C1 segment of cervical spinal cord (tissue), 14 donors: ENCODE measurements at regions not wholly inside any gene's neighbourhood (a gene's known extent, or its start where the extent isn't known, plus 50 kb on each side); places are given as distances from the start of the nearest gene placed in this dataset.
"Not testable (repeated sequence)": the region's sequence is repeated elsewhere in the genome, so short reads cannot be mapped to it uniquely, and the experiment has no call there.

Experiments used
- DNase-seq, 14 donors: peaks; one replicate each; lab custom pipeline; 2025; lab: John Stamatoyannopoulos, UW

DNA sequence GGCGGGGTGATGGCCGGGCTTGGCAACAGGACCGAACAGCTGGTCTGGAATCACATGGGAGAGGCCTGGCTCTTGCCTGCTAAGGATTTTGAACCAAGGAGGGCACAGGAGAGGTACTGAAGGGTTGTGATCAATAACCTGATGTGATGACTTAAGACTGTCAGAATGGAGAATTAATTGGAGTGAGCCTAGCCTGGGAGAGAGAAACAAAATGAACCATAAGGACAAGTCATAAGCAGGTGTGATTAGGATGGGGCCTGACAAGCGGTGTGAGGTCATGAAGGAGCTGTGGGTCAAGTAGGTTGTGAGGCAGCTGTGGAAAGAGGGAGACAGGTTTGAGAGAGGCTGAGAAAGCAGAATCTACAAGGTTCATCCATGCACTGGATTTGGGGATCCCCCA lies 104.6 kb downstream of the MED10 start:
- DNase-seq: no peak

DNA sequence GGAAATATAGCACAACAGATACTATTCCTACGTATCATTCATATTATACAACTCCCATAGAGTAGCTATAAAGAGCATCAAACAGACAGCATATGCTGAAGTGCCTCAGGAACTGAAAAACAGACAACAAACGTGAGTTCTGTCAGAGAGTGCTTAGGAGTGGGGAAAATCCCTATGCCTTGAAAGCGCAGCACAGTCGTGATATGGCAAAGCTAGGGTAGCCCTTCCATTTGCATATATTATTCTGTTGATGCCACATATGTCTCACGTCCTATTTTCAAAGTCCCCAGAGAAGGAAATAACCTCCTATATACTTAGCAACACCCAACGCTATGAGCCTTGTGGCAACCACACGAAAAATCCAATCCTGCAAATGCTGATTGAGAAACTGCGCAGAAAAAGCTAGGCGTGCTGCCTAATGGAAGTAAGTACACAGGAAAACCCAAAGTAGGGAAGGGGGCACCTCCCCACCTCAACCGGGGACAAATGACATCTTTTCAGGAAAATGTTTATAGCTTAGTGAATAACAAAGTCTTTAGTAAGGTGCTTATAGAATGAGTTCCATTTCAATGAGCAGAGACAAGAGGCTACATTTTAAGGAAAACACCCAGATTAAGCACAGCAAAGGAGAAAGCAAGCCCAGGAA lies 105.1 kb downstream of the MED10 start:
- DNase-seq: no peak

GRCh38 chr5:6269925-6270324 lies 108.4 kb downstream of the MED10 start:
- DNase-seq: no peak

DNA sequence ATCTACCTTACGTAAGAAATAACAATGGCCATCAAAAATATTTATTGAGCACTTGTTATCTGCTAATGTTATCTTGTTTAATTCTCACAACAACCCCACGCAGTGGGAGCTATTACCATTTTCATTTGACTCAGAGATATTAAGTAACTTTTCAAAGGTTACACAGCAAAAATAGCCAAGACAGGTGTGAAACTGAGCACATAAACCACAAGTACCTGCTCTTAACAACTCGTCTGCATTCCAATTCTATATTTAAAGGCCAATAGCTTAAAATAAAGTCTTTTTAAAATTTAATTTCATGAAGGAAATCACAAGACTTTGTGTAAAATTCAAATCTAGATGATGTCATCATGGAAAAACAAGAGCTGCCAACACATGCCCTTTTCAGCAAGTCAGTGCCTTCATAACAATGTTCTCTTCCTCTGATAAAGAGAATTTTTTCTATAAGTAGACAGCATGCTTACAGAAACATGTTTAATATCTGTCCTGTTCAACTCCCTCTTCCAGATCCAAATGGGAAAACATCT lies 111.6 kb downstream of the MED10 start:
- DNase-seq: no peak

- DNase-seq: no peak
Observed at GRCh38 chr5:6264394-6264793, 114.0 kb downstream of the MED10 start.

GRCh38 chr5:6262651-6263363 lies 115.5 kb downstream of the MED10 start:
- DNase-seq: no peak

GRCh38 chr5:6261668-6262067 lies 116.7 kb downstream of the MED10 start:
- DNase-seq: no peak

DNA sequence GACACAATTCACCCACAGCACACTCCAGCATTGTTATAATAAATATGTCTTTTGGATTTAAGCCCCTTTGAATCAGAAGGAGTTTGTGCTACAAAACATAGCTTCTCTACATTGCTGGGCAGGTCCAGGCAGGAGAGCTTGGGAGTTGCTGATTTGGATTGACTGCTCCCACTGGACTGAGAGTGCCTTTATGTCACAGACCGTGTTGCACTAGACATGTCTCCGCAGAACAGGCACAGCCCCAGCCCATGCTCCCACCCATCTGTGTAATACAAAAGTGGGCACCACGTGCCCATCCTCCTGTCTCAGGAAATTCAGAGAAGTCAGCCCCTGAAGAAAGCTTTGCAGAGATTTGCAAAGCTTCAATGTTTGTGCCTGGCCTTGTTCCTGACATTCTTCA lies 117.1 kb downstream of the MED10 start:
- no peak for DNase-seq

GRCh38 chr5:6260846-6261245 lies 117.5 kb downstream of the MED10 start:
- no peak for DNase-seq

DNA sequence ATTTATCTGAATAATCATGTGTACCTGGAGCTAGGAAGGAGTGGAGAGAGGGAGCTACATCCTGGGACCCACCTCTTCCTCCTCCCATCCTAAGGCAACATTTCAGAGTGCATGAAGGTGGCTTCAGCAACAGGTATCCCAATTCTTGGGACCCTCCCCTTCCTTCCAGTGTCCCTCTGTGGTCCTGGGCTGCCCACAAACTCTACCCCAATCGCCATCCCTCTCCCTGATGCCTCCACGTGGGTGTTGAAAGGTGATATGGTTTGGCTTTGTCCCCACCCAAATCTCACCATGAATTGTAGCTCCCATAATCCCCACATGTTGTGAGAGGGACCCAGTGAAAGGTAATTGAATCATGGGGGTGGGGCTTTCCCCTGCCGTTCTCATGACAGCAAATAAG lies 121.4 kb downstream of the MED10 start:
- no peak for DNase-seq

GRCh38 chr5:6255956-6256355 lies 122.4 kb downstream of the MED10 start:
- DNase-seq: no peak

DNA sequence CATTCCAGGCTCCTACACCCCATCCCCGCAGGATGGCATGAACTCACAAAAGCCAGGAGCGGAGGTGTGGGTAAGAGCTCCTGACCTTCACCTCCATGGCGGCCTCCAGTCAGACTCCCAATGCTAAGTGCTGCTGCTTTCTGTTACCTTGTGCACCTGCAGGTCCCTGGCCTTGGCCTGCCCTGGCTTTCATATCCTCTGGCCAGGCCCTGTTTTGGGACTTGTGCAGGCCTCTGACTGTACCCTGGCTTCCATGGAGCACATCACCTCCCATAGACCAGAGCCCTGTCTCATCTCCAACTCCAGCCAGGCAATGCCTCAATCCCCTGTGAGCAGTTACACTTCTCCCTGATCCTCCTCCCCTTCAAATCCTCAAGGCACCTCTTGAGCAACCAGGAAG lies 124.5 kb downstream of the MED10 start:
- no peak for DNase-seq

DNA sequence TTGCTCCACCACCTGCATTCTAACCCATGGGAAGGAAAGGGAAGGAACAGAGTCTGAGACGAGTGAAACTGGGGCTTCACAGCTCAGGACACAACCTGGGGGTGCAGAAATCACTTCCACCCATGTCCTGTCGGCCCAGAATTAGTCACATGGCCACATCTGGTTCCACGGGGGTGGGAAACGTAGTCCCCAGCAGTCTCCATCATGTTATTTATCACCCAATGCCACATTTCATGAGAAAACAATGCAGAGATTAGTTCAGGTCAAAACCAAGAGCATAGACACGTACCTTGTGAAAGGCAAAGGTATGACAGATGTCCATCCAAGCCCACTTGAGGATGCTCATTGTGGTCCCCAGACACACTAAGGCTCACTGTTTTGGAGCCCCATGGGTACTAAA lies 125.1 kb downstream of the MED10 start:
- no peak for DNase-seq

GRCh38 chr5:6252581-6252980 lies 125.8 kb downstream of the MED10 start:
- DNase-seq: no peak

DNA sequence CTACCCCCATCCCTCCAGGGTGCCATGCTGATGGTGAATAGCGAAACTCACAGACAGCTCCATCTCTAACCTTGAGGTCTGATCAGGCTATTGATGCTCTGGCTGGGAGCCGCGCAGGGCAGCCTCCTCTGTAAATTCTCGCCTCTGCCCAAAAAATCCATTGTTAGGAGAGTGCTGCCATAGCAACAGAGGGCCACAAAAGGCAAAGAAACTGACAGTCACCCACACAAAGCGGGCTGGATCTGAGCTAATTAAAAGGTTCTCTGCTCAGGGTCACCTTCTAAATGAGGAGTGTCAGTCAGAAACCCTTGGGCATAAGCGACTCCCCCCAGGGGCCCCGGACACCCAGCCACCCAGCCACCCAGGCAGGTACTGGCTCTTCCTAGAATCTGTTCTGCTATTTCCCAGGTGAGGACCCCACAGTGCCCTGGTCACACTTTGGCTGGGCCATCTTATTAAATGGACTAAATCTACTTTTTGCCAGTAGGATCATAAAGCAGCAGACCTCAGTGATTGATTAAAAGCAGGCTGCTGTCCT lies 126.7 kb downstream of the MED10 start:
- no peak for DNase-seq

DNA sequence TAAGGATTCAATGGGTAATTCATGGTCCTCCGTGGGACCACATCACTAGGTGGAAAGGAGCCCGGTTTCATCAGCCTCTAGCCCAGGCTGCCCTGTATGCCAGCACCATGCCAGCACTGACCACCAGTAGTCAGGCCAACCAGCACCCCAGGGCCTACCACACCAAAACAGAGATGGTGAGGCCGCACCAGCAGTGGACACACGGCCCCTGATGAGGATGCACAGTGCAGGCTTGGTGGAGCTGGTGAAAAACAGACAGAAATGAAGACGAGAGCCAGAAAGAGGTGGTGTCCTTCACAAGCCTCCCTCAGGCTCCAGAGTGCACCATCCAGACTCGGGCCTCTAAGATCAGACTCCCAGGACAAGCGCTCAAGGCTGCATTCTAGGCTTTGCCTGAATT lies 128.2 kb downstream of the MED10 start:
- DNase-seq: no peak

GRCh38 chr5:6248132-6248531 lies 130.2 kb downstream of the MED10 start:
- no peak for DNase-seq

GRCh38 chr5:6246820-6247437 lies 131.4 kb downstream of the MED10 start:
- DNase-seq: no peak

DNA sequence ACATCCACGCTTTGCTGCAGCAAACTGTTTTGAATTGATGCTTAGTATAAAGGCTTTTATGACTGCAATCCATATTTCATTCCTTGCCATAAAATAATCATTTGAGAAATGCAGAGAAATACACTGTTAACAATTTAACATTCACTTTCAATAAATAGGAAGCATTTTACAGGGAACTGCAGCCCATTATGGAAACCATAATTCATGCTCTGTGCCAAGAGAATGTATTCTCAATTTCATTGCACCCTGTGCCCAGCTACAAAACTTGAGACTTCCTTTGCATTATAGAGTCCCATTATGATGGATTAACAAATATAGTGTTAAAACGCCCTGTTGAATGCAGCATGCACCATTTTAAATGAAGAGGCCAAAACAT lies 134.0 kb downstream of the MED10 start:
- no peak for DNase-seq

DNA sequence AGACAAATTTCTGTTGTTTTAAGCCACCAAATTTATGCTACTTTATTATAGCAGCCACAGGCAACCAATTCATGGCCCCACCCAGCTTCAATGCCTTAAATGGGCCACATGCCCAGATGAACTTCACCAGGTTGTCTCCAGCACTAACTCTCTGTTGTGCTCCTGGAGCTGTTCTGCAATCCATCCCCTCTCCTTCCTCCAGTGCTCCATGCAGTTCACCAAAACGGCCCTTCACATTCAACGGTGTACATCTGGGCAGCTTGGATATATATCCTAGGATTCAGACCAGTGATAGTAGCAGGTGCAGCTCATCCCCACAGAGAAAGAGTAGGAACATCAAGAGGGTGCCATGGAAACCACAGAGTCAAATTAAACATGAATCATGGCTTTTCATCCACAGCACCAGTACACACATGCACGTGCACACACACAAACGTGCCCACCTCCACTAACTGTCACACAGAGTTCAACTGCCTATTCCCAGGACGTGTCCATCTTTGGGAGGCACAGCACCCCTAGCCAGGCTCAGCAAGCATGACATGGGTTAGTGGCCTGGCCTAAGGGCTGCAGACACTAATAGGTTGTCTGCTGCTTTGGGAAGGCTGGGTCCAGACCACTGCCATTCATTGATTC lies 134.5 kb downstream of the MED10 start:
- no peak for DNase-seq

- DNase-seq: not testable (repeated sequence)
Observed at GRCh38 chr5:6241056-6241455, 137.3 kb downstream of the MED10 start.

DNA sequence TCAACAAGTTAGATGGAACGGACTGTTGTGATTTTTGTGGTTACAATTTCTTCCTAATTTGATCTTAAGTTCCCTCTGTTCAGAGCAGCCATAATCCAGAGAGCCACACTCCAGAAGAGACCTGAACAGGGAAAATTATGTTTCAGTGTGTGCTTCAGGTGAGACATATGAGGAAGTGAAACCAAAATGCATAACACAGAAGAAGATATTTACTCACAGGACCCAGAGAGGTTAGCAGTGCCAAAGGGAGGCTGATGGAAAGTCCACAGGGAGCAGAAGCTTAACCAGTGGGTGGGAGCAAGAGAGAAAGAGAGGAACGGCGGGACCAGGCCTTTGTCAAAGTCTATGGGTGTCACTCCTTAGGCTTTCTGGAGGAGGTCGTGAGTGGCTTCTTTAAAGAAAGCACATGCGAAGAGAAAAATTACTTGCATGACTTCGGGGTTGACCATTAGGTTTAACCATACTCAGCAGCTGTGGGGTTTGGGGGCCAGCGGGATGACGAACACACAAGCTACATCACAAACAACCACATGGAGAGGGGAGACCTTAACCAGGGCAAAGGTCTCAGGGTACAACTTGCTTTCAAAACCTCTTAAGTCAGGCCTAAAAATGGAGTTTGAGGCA lies 141.4 kb downstream of the MED10 start:
- DNase-seq: no peak
